Stimulated activated CD4-positive, alpha-beta T cell treated with anti-CD3 and anti-CD28 coated beads, Interleukin-2, amount 100 ng/mL, for 4 hours (primary cell): ENCODE measurements at regions not wholly inside any gene's neighbourhood (a gene's known extent, or its start where the extent isn't known, plus 50 kb on each side); places are given as distances from the start of the nearest gene placed in this dataset.
"Not testable (repeated sequence)": the region's sequence is repeated elsewhere in the genome, so short reads cannot be mapped to it uniquely, and the experiment has no call there.

Source experiments
- DNase-seq: peaks from one replicate; pipeline ENCODE4 v3.0.0-alpha.2; 2020; ENCODE audit warnings: low read depth

DNA sequence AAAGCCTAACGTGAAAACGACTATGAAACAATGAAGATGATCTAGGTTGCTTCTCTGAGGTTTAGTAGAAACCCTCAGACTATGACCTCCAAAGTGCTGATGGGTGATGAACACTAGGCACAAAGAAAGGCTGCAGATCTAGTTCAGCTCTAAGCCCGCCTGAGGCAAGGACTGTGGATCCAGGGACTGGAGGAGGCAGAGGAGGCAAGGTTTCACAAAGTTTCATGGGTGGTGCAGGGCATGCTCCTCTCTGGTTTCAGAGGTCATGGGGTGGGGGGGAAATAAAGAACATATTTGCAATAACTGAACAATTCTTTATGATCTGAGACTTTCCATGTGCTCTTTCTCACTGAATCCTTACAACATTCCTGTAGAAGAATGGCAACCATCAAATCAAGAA lies 679.2 kb downstream of the NTRK3 start:
- DNase-seq = no peak

DNA sequence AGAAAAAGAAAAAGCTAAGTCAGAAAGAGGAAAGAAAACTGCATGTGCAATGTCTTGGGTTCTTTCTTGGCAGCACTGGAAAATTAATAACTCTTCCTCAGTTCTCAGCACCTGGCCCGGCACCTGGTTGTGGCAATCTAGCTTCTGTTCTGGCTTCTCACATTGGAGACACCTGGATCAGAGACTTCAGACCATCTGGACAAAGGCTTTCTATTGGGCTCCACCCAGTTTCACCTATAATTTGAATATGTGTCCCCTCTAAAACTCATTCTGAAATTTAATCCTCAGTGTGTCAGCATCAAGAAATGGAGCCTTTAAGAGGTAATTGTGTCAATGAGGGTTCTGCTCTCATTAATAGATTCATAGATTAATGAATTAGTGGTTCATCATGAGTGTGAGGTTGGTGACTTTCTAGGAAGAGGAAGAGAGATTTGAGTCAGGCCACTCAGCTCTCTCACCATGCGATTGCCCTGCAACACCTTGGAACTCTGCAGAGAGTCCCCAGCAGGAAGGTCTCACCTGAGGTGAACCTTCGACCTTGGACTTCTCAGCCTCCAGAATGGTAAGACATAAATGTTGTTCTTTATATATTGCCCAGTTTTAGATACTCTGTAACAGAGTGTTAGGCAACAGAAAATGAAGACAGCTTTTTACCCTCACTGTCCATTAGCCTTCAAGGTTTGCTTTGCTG lies 679.9 kb downstream of the NTRK3 start:
- no peak for DNase-seq

DNA sequence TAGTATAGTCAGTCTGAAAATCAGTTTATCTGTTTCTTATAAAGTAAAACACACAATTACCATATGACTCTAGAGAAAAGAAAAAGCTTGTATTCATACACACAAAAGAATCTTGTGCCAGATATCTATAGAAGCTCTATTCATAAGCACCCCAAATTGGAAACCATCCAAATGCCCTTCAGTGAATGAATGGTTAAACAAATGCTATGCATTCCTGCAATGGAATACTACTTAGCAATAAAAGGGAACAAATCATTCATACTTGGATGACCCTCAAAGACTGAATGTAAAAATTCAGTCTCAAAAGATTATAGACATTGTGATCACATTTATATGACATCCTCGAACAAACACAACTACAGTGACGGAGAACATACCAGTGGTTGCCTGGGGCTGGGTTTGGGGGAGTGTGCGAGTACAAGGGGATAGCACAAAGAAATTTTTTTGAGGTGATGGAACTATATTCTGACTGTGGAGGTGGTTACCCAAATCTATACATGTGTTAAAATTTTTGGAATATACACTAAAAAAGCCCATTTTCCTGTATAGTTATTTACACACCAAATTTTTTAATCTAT lies 680.6 kb downstream of the NTRK3 start:
- no peak for DNase-seq

DNA sequence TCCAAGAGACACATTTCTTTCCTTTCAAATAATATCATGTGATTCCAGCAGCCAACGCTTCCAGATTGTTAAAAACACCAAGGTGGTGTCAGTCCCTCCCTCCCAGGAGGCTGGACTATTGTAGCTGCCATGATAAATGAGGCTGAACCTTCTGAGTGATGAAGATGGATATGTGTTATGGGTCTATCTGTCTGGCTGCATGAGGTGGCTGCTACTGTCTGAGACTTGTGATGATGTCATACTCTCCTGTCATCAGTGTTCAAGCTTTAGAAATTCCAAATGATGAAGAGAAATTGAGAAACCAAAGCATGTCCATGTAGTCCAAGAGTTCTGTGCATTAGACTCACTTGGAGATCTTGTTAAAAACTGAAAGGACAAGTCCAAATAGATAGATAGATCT lies 683.0 kb downstream of the NTRK3 start:
- no peak for DNase-seq

DNA sequence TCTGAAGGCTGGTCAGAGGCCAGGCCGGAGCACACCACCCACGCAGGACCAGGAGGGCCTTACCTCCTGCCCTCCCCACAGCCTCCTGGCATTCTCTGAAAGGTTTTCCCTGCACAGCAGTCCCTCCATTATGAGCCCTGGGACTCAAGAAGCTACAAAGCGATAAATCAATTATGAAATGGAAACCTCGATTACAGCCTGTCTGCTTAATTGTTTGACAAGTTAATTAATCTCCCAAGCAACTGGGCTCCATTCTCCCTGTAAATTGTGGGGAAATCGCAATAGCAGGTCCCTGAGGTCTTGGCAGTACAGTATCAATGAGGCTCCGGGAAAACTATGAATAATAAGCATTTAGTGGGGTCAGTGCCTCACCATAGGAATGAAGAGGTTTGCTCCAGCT lies 683.5 kb downstream of the NTRK3 start:
- no peak for DNase-seq

DNA sequence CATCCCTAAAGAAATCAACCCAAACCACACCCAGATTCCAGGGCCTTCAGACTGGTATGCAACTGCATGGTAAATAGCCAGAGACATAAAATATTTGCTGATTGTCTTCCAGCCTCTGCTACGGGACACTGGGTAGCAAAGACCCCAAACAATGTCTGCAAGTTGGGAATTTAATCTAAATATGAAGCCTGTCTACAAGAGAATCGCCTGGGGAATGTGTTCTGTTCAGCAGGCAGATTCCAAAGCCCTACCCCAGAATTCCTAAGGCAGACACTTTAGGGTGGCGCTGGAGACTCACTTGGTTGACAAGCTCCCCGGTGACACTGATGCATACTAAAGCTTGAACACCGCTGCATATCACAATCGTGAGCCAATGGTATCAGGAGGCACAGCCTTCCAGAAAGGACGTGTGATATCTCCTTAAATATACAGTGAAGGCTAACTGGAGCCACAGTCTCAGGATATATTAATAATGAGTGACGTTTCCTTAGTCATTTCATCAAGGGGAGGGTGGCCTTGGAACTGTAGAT lies 684.1 kb downstream of the NTRK3 start:
- no peak for DNase-seq

DNA sequence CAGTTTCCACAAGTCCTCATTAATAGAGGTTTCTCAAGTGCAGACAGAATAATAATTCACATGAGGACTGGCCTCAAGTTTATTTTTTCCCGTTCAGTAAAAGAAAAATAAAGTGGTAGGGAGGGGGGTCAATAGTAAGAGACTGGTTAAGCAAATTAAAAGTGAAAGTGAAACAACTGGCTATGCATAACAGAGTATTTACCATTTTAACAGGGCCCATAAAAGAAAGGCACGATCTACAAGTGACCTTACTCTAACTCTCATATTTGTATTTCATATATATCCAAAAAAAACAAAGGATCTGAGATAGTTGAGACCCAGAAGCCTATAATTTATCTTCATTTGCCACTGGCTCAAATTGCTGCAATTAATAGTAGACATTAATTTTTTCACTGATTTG lies 686.3 kb downstream of the NTRK3 start:
- no peak for DNase-seq

DNA sequence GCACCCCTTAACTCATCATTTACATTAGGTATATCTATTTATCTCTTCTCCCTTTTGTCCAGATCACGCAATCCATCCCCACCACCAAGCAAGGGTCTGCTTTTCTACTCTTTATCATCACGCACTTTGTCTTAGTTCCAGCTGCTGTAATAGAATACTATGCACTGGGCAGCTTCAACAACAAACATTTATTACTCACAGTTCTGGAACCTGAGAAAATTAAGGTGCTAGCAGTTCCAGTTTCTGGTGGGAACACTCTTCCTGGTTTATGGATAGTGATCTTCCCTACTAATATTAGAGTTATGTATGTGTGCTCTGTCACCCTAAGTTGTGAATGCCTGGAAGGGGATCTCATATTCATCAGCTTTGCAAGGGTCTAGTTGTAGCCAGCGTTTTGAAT lies 687.0 kb downstream of the NTRK3 start:
- no peak for DNase-seq

DNA sequence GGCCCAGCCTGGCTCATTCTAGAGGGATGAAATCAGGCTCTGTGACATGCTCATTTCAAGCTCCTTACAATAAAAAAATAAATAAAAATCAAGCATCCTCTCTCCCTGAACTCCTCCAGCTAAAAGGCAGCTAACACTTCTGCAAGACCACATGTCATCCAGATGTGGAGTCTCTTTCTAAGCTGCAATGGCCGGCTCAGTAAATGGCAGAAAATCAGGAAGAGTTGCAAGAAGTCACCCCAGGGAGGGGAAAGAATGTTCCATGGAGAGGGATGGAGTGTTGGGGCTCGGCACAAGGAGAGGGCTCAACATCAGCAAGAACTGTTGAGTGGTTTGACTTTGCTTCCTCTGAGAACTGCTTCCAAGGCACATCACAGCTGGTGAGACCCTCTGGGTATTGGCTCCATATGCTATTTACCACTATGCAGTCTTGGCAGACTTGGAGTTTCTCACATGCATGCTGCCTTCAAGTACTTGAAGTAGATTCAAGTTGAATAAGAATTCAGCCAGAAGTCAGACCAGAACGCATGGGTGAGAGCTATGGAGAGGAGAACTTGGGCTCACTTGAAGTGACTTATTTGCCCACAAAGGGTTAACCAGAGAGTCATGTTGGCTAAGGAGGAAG lies 689.0 kb downstream of the NTRK3 start:
- DNase-seq = no peak

DNA sequence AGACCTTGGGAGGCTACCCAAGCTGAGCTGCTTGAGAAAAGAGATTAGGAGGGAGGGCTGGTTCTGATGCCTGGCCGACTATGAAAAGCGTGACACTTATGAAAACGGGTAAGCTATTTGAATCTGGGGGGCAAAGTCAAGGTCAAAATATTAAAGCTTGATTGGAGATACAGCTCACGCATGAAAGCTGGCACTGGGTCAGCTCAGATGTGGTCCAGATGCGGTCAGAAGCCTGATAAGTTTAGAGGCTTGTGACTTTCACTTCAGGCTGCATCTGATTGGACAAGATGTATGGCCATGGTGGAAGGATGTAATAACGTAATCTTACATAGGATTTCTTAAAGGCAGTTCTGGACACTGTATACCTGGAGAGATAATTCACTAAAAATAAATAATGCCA lies 690.3 kb downstream of the NTRK3 start:
- DNase-seq = no peak

DNA sequence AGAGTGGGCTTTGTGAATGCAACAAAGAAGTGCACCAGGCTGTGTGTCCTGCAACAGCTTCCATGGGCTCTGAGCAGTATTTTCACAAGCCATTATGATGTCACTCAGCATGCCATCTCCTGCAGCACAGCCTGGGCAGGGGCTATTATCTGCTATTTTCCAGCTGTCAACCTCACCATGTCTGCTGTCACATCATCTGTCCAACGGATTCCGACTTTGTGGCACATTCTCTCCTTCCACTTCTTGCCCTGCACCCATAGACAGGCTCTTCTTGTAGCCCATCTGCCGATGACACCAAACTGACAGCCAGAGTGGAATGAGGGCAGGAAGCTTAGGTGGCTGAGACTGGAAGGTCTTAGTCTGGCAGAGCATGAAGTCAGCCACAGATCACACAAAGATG lies 691.9 kb downstream of the NTRK3 start:
- DNase-seq = no peak

DNA sequence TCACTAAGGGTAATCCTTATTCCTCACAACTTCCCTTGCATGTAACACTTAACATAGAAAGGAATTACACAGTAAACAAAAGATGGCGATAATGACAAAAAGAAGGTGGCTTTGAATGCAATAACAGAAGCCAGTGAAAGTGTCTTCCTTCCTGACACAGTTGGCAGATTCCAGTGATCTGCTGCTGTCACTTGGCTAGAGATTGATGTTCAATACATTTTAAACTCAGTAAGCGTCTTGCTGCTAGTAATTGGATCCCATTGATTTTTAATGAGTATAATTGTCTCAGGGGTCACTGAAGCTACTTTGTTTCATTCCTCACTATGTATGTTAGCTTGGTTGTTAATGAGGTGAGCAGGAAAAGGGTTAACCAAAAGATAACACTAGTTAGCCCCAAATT lies 692.7 kb downstream of the NTRK3 start:
- DNase-seq = no peak

DNA sequence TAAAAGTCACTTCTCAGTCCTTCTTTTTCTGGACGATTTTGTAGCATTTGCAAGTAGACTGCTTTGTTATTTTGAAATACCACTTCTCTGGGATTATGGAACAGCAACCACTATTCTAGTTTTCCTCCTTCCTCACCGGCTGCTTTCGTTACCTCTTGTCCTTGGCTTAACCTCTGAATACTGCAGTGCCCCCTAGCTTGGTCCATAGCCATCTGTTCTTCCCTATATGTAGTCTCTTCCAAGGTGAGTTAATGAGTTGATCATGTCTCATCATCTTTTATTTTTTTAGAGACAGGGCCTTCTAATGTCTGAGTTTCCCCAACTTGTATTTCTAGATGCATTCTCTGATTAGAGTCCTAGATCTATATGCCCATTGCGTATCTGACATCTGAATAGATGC lies 694.3 kb downstream of the NTRK3 start:
- no peak for DNase-seq

DNA sequence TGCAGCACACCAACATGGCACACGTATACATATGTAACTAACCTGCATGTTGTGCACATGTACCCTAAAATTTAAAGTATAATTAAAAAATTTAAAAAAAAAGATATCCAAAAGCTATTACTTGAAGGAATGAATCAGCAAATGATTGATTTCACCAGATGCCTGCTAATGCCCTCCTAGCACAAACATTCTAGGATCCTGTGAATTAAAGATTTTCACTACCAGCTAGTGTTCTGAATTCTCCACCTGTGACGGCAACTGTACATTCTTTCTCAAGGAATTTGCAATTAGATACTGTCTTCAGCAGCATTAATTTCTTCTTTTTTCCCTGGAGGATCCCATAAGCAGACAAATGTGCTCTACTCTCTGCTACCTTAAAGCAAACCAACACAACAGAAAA lies 694.9 kb downstream of the NTRK3 start:
- DNase-seq = no peak

DNA sequence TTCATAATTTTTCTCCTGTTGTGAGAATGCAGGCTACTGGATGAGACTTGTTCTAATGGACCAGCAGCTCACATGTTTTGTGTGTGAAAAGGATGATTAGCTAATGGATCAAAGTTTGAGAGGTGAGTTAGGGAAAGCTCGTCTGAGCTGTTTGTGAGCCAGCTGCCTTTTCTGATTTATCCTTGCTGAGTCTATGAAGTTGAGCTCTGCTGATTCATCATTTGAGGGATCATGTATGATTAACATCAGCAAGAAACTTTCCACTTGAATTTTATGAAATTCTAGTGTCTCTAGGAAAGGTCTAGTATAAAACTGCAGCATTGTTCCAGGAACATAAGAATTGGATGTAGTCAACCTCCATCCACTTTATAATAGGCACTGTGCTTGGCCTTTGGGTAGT lies 698.7 kb downstream of the NTRK3 start:
- DNase-seq = no peak

DNA sequence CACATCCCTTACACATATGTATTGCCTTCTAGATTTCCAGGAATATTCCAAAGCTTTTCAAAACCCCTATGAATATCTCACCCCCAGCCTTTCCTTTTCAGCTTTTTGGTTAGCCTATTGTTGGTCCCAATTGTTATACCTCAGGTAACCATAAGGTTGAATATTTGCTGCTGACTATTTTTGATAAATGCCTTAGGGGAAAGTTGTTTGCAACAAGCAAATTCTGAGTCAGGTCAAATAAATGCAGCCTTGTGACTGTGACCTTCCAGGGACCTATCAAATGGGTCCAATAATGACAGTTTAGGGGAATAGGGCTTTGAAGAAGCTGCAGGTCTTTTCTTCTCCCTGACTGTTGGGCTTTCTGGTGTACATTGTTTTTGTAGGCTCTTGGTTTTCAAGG lies 699.7 kb downstream of the NTRK3 start:
- DNase-seq = no peak

DNA sequence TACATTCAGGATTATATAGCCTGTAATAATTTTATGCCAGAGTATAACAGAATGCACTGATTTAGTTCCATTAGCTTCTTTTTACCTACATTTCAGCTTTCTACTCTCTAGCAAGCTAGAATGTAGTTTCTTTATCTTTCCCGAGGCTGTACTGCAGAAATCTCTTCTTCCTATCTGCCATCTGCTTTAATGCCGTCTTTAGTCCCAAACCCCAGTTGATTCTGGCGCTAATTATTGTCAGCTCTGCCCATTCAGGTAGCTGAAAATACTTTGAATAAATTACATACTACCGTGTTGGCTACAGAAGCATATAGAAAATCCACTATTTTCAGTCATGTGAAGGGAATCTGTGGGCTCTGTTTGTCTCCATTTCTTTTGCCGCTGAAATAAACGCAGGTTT lies 706.7 kb downstream of the NTRK3 start:
- DNase-seq = no peak

DNA sequence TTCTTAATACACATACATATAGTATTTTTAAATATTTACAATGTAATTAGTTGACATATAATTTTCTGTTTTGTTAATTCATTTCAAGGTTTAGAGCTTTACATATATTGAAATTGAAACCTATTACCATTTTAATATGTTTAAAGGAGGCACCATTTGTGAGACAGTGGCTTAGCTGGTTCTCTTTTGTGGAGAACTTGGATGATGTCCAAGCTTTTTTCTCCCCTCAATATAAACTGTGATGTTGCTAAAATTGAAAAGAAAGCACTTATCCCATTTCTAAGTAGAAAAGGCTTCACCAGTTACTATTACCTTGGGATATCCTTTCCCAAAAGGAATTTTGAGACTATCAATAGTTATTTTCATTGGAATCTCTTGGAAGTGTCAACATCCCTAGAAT lies 707.2 kb downstream of the NTRK3 start:
- DNase-seq = no peak

DNA sequence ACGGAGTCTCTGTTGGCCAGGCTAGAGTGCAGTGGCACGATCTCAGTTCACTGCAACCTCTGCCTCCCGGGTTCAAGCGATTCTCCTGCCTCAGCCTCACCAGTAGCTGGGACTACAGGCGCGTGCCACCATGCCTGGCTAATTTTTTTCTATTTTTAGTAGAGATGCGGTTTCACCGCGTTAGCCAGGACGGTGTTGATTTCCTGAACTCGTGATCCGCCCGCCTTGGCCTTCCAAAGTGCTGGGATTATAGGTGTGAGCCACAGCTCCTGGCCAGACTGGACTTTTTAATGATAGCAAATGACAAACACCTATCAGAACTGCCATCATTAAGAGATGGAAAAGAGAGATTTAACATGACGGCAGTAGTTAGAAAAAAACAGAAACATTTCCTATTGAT lies 707.9 kb downstream of the NTRK3 start:
- DNase-seq = not testable (repeated sequence)

DNA sequence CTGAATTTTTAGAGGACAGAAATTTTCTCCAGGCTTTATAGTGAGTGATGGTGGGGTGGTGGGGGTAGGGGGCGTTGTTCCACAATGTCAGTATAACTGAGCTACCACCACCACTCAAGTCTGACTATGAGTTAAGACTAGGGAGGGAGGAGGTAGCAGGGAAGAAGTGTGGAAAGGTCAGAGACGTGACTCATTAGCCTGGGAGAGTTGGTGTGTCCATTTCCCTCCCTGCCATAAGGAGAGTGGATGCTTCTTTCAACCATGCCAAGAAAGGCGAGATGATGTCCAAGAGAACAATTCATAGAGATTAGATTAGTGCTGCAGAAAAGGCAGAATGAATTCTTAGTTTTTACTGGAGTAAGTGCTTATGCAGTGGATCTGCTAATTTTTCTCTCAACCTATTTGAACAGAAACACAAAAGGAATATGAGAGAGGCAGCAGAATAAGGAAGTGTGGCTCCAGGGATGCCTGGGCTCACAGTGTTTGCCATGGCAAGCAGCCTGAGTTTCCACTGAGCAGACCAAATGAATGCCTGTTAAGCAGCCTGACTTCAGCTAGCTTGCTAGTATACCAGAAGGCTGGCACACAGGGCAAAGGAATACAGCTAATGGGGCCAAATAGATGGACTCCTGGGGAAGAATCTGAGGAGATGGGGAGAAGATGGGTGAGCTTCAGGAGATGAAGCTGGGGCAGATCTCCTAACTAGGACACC lies 708.9 kb downstream of the NTRK3 start:
- DNase-seq = no peak

DNA sequence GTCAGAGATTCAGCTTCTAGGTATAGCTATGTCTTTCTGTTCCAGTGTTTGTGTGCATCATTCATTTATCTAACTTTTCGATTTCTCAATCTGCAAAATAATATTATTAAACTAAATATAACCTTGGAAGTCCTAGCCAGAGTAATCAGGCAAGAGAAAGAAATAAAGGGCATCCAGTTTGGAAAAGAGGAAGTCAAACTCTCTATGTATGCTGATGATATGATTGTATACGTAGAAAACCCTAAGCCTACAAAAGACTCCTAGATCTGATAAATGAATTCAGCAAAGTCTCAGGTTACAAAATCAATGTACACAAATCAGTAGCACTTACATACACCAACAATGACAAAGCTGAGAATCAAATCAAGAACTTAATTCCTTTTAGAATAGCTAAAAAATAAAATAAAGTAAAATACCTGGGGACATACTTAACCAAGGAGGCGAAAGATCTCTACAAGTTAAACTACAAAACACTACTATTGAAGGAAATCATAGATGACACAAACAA lies 718.2 kb downstream of the NTRK3 start:
- no peak for DNase-seq

DNA sequence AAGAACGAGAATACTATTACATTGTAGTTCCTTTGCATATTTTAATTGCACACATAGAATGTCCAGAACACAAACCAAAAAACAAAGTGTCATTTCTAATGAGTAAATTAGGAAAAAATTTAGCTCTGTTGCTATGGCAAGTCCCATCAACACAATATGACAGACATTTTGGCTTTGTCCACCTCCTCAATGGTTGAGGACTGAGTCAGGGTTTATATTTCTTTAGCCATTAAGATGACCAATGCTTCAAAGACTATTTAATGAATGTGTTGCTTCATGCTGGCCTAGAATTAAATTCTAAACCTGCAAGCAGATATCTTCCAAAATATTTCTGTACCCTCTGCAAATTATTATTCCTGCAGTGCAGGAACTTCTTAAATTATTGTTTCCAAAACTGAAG lies 719.2 kb downstream of the NTRK3 start:
- no peak for DNase-seq

DNA sequence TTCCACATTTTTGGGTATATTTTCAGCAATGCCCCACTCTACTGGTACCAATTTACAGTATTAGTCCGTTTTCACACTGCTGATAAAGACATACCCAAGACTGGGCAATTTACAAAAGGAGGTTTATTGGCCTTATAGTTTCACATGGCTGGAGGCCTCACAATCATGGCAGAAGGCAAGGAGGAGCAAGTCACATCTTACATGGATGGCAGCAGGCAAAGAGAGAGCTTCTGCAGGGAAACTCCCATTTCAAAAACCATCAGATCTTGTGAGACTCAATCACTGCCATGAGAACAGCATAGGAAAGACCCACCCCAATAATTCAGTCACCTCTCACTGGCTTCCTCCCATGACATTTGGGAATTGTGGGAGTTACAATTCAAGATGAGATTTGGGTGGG lies 722.9 kb downstream of the NTRK3 start:
- DNase-seq = not testable (repeated sequence)
